ENCODE measurements at regions not wholly inside any gene's neighbourhood (a gene's known extent, or its start where the extent isn't known, plus 50 kb on each side); places are given as distances from the start of the nearest gene placed in this dataset.
"Not testable (repeated sequence)": the region's sequence is repeated elsewhere in the genome, so short reads cannot be mapped to it uniquely, and the experiment has no call there.

DNA sequence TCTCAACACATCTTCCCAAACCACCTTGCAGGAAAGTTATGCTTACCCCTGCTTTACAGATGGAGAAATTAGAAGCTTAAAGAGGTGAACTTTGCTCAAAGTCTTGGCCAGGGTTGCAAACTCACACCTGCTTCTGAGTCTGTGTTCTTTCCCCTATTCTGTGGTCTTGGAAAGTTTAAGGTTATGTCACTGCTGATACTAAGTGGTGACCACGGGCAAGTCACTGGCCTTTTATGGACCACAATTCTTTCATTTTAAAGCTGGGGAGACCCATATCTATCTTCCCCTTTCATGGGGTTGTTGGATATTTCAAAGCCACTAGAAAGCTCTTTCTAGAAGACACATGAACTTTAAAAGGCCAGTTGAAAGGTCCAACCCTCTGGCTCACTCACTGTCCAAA is 95.4 kb upstream of the KLF4 start:
- Histone ChIP-seq H3K27me3 (ENCODE audit: control insufficient read depth, insufficient read depth, low read length) (no peaks in the 10 kb centered on the region), H3K4me1 (ENCODE audit: control insufficient read depth, insufficient read depth, low read length) (no peaks in the 10 kb centered on the region), H3K4me3 (ENCODE audit: low read length) (no peak overlapping the region)

GRCh38 chr9:107584186-107584585 is 94.6 kb upstream of the KLF4 start:
- Histone ChIP-seq H3K27me3 (ENCODE audit: control insufficient read depth, insufficient read depth, low read length) (no peaks in the 10 kb centered on the region), H3K4me2 (ENCODE audit: low read length) (no peak overlapping the region), H3K9me3 (replicated peaks; ENCODE audit: low read length) (no peaks in the 10 kb centered on the region), H3K9ac (ENCODE audit: low read depth, low read length) (no peak overlapping the region), H3K4me1 (ENCODE audit: control insufficient read depth, insufficient read depth, low read length) (no peaks in the 10 kb centered on the region), H3K4me3 (ENCODE audit: low read length) (no peak overlapping the region), H3K36me3 (ENCODE audit: insufficient read depth, low read length) (no peaks in the 10 kb centered on the region)

More for the DNA sequence above, 95.4 kb upstream of the KLF4 start:
- H3K9ac ChIP-seq (ENCODE audit: low read depth, low read length), result no peak overlapping the region
- H3K9me3 ChIP-seq (replicated peaks; ENCODE audit: low read length), result no peaks in the 10 kb centered on the region
- no peaks in the 10 kb centered on the region for H3K36me3 ChIP-seq (ENCODE audit: insufficient read depth, low read length)
- no peak overlapping the region for H3K4me2 ChIP-seq (ENCODE audit: low read length)

GRCh38 chr9:107577140-107577776 is 87.7 kb upstream of the KLF4 start:
- Histone ChIP-seq H3K4me2 (ENCODE audit: low read length) (no peak overlapping the region), H3K4me3 (ENCODE audit: low read length) (no peak overlapping the region), H3K9ac (ENCODE audit: low read depth, low read length) (no peak overlapping the region), H3K9me3 (replicated peaks; ENCODE audit: low read length) (no peaks in the 10 kb centered on the region), H3K27me3 (ENCODE audit: control insufficient read depth, insufficient read depth, low read length) (no peaks in the 10 kb centered on the region), H3K4me1 (ENCODE audit: control insufficient read depth, insufficient read depth, low read length) (no peaks in the 10 kb centered on the region), H3K36me3 (ENCODE audit: insufficient read depth, low read length) (no peaks in the 10 kb centered on the region)

DNA sequence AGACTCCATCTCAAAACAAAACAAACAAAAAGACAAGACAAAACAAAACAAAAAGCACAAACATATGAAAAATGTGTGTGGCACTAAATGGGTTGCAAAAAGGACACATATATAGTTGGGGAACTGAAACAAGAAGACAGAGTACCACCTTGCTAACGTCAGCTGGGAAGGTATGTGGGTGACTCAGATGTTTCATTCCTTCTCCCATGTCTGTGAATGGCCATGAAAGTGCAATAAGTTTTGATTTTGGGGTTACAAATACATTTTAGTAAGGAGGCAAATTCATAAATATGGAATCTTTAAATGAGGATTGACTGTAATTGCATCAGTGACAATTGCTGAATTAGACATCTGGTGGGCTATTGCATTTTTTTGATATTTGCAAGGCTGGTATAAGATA is 81.6 kb upstream of the KLF4 start:
- H3K9me3 ChIP-seq (replicated peaks; ENCODE audit: low read length), result no peaks in the 10 kb centered on the region
- peaks cover 8% of the 10 kb centered on the region for H3K4me1 ChIP-seq (ENCODE audit: control insufficient read depth, insufficient read depth, low read length)
- H3K36me3 ChIP-seq (ENCODE audit: insufficient read depth, low read length), result no peaks in the 10 kb centered on the region
- H3K4me2 ChIP-seq (ENCODE audit: low read length), result no peak overlapping the region
- no peak overlapping the region for H3K4me3 ChIP-seq (ENCODE audit: low read length)
- H3K9ac ChIP-seq (ENCODE audit: low read depth, low read length), result no peak overlapping the region
- H3K27me3 ChIP-seq (ENCODE audit: control insufficient read depth, insufficient read depth, low read length), result no peaks in the 10 kb centered on the region

DNA sequence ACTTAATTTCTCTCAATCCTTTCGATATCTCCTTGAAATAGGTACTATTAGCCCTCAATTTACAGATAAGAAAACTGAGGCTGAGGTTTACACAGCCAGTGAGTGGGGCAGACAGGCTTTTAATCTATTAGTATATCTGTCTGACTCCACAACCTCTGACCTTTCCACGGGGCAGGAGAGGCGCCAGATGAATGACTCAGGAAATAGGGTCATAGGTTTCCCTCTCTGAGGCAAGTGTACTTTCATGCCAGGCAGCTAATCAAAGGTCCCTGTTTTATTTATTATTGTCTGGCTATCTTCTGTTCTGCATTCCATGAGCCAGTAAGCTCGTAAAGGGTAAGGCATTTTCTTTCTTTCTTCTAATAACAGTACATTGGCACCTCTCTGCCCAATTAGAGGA is 79.6 kb upstream of the KLF4 start:
- Histone ChIP-seq H3K9me3 (replicated peaks; ENCODE audit: low read length) (no peaks in the 10 kb centered on the region), H3K4me3 (ENCODE audit: low read length) (no peak overlapping the region), H3K9ac (ENCODE audit: low read depth, low read length) (no peak overlapping the region), H3K4me1 (ENCODE audit: control insufficient read depth, insufficient read depth, low read length) (peaks cover 8% of the 10 kb centered on the region), H3K36me3 (ENCODE audit: insufficient read depth, low read length) (no peaks in the 10 kb centered on the region), H3K27me3 (ENCODE audit: control insufficient read depth, insufficient read depth, low read length) (no peaks in the 10 kb centered on the region), H3K4me2 (ENCODE audit: low read length) (no peak overlapping the region)

DNA sequence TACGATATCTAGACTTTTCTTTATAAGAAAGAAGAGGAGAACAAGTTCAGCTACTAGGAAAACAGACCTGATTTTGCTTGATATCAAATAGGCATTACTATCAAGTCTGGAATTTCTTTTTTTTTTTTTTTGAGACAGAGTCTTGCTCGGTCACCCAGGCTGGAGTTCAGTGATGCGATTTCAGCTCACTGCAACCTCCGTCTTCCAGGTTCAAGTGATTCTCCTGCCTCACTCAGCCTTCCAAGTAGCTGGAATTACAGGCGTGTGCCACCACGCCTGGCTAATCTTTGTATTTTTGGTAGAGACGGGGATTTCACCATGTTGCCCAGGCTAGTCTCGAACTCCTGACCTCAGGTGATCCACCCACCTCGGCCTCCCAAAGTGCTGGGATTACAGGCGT is 78.8 kb upstream of the KLF4 start:
- not testable (repeated sequence) for H3K36me3 ChIP-seq (ENCODE audit: insufficient read depth, low read length); H3K27me3 ChIP-seq (ENCODE audit: control insufficient read depth, insufficient read depth, low read length); H3K4me2 ChIP-seq (ENCODE audit: low read length); H3K9me3 ChIP-seq (replicated peaks; ENCODE audit: low read length); H3K4me3 ChIP-seq (ENCODE audit: low read length); H3K4me1 ChIP-seq (ENCODE audit: control insufficient read depth, insufficient read depth, low read length); H3K9ac ChIP-seq (ENCODE audit: low read depth, low read length)

- no peak overlapping the region for H3K9ac ChIP-seq (ENCODE audit: low read depth, low read length)
- peaks cover 8% of the 10 kb centered on the region for H3K4me1 ChIP-seq (ENCODE audit: control insufficient read depth, insufficient read depth, low read length)
- no peak overlapping the region for H3K4me3 ChIP-seq (ENCODE audit: low read length)
- H3K27me3 ChIP-seq (ENCODE audit: control insufficient read depth, insufficient read depth, low read length), result no peaks in the 10 kb centered on the region
- no peaks in the 10 kb centered on the region for H3K36me3 ChIP-seq (ENCODE audit: insufficient read depth, low read length)
- no peaks in the 10 kb centered on the region for H3K9me3 ChIP-seq (replicated peaks; ENCODE audit: low read length)
- H3K4me2 ChIP-seq (ENCODE audit: low read length), result no peak overlapping the region
Observed at GRCh38 chr9:107567462-107567861, 77.9 kb upstream of the KLF4 start.

- Histone ChIP-seq H3K4me2 (ENCODE audit: low read length) (no peak overlapping the region), H3K9ac (ENCODE audit: low read depth, low read length) (no peak overlapping the region), H3K36me3 (ENCODE audit: insufficient read depth, low read length) (no peaks in the 10 kb centered on the region), H3K9me3 (replicated peaks; ENCODE audit: low read length) (no peaks in the 10 kb centered on the region), H3K4me1 (ENCODE audit: control insufficient read depth, insufficient read depth, low read length) (peaks cover 8% of the 10 kb centered on the region), H3K27me3 (ENCODE audit: control insufficient read depth, insufficient read depth, low read length) (no peaks in the 10 kb centered on the region), H3K4me3 (ENCODE audit: low read length) (no peak overlapping the region)
Observed at GRCh38 chr9:107566611-107567061, 77.1 kb upstream of the KLF4 start.

- Histone ChIP-seq H3K36me3 (ENCODE audit: insufficient read depth, low read length) (no peaks in the 10 kb centered on the region), H3K4me1 (ENCODE audit: control insufficient read depth, insufficient read depth, low read length) (peaks cover 2% of the 10 kb centered on the region), H3K4me3 (ENCODE audit: low read length) (no peak overlapping the region), H3K27me3 (ENCODE audit: control insufficient read depth, insufficient read depth, low read length) (no peaks in the 10 kb centered on the region), H3K4me2 (ENCODE audit: low read length) (no peak overlapping the region), H3K9ac (ENCODE audit: low read depth, low read length) (no peak overlapping the region), H3K9me3 (replicated peaks; ENCODE audit: low read length) (no peaks in the 10 kb centered on the region)
Observed at GRCh38 chr9:107562798-107563197, 73.2 kb upstream of the KLF4 start.

GRCh38 chr9:107559494-107560086 is 70.0 kb upstream of the KLF4 start:
- Histone ChIP-seq H3K4me3 (ENCODE audit: low read length) (no peak overlapping the region), H3K4me1 (ENCODE audit: control insufficient read depth, insufficient read depth, low read length) (peaks cover 4% of the 10 kb centered on the region), H3K9me3 (replicated peaks; ENCODE audit: low read length) (no peaks in the 10 kb centered on the region), H3K9ac (ENCODE audit: low read depth, low read length) (no peak overlapping the region), H3K27me3 (ENCODE audit: control insufficient read depth, insufficient read depth, low read length) (no peaks in the 10 kb centered on the region), H3K36me3 (ENCODE audit: insufficient read depth, low read length) (no peaks in the 10 kb centered on the region), H3K4me2 (ENCODE audit: low read length) (no peak overlapping the region)

- Histone ChIP-seq H3K4me2 (ENCODE audit: low read length) (no peak overlapping the region), H3K4me1 (ENCODE audit: control insufficient read depth, insufficient read depth, low read length) (peaks cover 4% of the 10 kb centered on the region), H3K36me3 (ENCODE audit: insufficient read depth, low read length) (no peaks in the 10 kb centered on the region), H3K27me3 (ENCODE audit: control insufficient read depth, insufficient read depth, low read length) (no peaks in the 10 kb centered on the region), H3K9me3 (replicated peaks; ENCODE audit: low read length) (no peaks in the 10 kb centered on the region), H3K4me3 (ENCODE audit: low read length) (no peak overlapping the region), H3K9ac (ENCODE audit: low read depth, low read length) (no peak overlapping the region)
Observed at GRCh38 chr9:107557236-107557990, 67.8 kb upstream of the KLF4 start.
